B cell (primary cell): ENCODE measurements at regions not wholly inside any gene's neighbourhood (a gene's known extent, or its start where the extent isn't known, plus 50 kb on each side); places are given as distances from the start of the nearest gene placed in this dataset.

Source experiments
- CTCF ChIP-seq: fragments of 200-600 bp; IDR thresholded peaks from one replicate; pipeline ENCODE4 v1.8.0; 2022; ENCODE audit warnings: antibody characterized with exemption, mild to moderate bottlenecking
- EZH2 ChIP-seq: IDR thresholded peaks from 2 replicates; pipeline ENCODE4 v1.6.1; 2012; ENCODE audit warnings: borderline replicate concordance, low read depth, mild to moderate bottlenecking, moderate library complexity, low read length; ENCODE audit not compliant: insufficient read depth, poor library complexity, severe bottlenecking

DNA sequence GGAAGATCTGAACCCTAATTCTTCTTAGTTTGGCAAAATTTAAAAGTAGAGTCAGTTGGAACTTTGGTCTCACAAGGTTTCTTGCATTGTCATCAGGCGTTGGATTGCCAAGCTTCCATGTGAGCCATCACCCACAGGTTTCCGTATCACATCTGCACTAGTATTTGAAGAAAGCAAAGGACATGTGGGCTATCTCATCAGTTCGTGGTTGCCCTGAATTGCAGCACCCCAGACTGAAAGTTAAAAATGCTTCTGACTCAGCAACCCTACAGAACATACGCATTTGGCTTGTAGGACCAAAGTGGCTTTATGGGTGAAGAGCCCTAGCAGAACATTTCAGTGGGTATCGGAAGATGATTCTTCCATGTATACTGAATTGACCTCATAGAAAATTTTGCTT, 358.0 kb downstream of the ENC1 start:
- TF ChIP-seq CTCF (no peak), EZH2 (no peak)
